ENCODE measurements at regions not wholly inside any gene's neighbourhood (a gene's known extent, or its start where the extent isn't known, plus 50 kb on each side); places are given as distances from the start of the nearest gene placed in this dataset.

- Histone ChIP-seq H3K27me3 (replicated peaks in 2 of 5; ENCODE audit: control insufficient read depth in 4 of 5, insufficient read depth in 5 of 5, low read length in 4 of 5) (no peaks in the 10 kb centered on the region), H3K4me3 (ENCODE audit: control insufficient read depth in 1 of 7, extremely low read depth in 1 of 7, insufficient read depth in 4 of 7, low read depth in 2 of 7, low read length in 6 of 7) (no peak overlapping the region), H3K9me3 (ENCODE audit: control extremely low read depth in 1 of 5, control insufficient read depth in 4 of 5, insufficient read depth in 2 of 5, low read depth in 1 of 5, low read length in 4 of 5) (peaks cover 0 to 3% (median 0%) of the 10 kb centered on the region in 5 experiments), H3K36me3 (ENCODE audit: control insufficient read depth in 4 of 4, insufficient read depth in 4 of 4, low read length in 3 of 4) (no peaks in the 10 kb centered on the region), H3K4me1 (ENCODE audit: control extremely low read depth in 1 of 4, control insufficient read depth in 4 of 4, insufficient read depth in 4 of 4, low read length in 3 of 4) (no peaks in the 10 kb centered on the region), H3K27ac (ENCODE audit: insufficient read depth in 1 of 2, low read depth in 1 of 2, low read length in 2 of 2, poor library complexity in 1 of 2, severe bottlenecking in 2 of 2) (no peak overlapping the region)
- ChIA-PET CTCF (no interaction called here), POLR2A (no interaction called here)
- WGBS (ENCODE audit: insufficient coverage) = 91% methylated on average over 9 of the region's 11 CpGs
- DNase-seq = no peak
These were observed 251.0 kb upstream of the IRX1 start for GRCh38 chr5:3344671-3345070.

- no peaks in the 10 kb centered on the region for H3K27me3 ChIP-seq (replicated peaks in 2 of 5; ENCODE audit: control insufficient read depth in 4 of 5, insufficient read depth in 5 of 5, low read length in 4 of 5)
- no peak for DNase-seq
- H3K27ac ChIP-seq (ENCODE audit: insufficient read depth in 1 of 2, low read depth in 1 of 2, low read length in 2 of 2, poor library complexity in 1 of 2, severe bottlenecking in 2 of 2) = no peak overlapping the region
- ChIA-PET CTCF (no interaction called here), POLR2A (no interaction called here)
- H3K36me3 ChIP-seq (ENCODE audit: control insufficient read depth in 4 of 4, insufficient read depth in 4 of 4, low read length in 3 of 4) = no peaks in the 10 kb centered on the region
- H3K9me3 ChIP-seq (ENCODE audit: control extremely low read depth in 1 of 5, control insufficient read depth in 4 of 5, insufficient read depth in 2 of 5, low read depth in 1 of 5, low read length in 4 of 5) = peaks cover 0 to 1% (median 0%) of the 10 kb centered on the region in 5 experiments
- H3K4me3 ChIP-seq (ENCODE audit: control insufficient read depth in 1 of 7, extremely low read depth in 1 of 7, insufficient read depth in 4 of 7, low read depth in 2 of 7, low read length in 6 of 7) = no peak overlapping the region
- 92% methylated on average over 6 of the region's 6 CpGs for WGBS (ENCODE audit: insufficient coverage)
- no peaks in the 10 kb centered on the region for H3K4me1 ChIP-seq (ENCODE audit: control extremely low read depth in 1 of 4, control insufficient read depth in 4 of 4, insufficient read depth in 4 of 4, low read length in 3 of 4)
These were observed 251.7 kb upstream of the IRX1 start for GRCh38 chr5:3343911-3344310.

- H3K36me3 ChIP-seq (ENCODE audit: control insufficient read depth in 4 of 4, insufficient read depth in 4 of 4, low read length in 3 of 4) = no peaks in the 10 kb centered on the region
- POLR2A ChIA-PET = no interaction called here
- H3K4me3 ChIP-seq (ENCODE audit: control insufficient read depth in 1 of 7, extremely low read depth in 1 of 7, insufficient read depth in 4 of 7, low read depth in 2 of 7, low read length in 6 of 7) = no peak overlapping the region
- WGBS (ENCODE audit: insufficient coverage) = 94% methylated on average over 3 of the region's 5 CpGs
- no peaks in the 10 kb centered on the region for H3K4me1 ChIP-seq (ENCODE audit: control extremely low read depth in 1 of 4, control insufficient read depth in 4 of 4, insufficient read depth in 4 of 4, low read length in 3 of 4)
- CTCF ChIA-PET = no interaction called here
- DNase-seq = no peak
- H3K9me3 ChIP-seq (ENCODE audit: control extremely low read depth in 1 of 5, control insufficient read depth in 4 of 5, insufficient read depth in 2 of 5, low read depth in 1 of 5, low read length in 4 of 5) = no peaks in the 10 kb centered on the region
- no peak overlapping the region for H3K27ac ChIP-seq (ENCODE audit: insufficient read depth in 1 of 2, low read depth in 1 of 2, low read length in 2 of 2, poor library complexity in 1 of 2, severe bottlenecking in 2 of 2)
- H3K27me3 ChIP-seq (replicated peaks in 2 of 5; ENCODE audit: control insufficient read depth in 4 of 5, insufficient read depth in 5 of 5, low read length in 4 of 5) = no peaks in the 10 kb centered on the region
These were observed 252.4 kb upstream of the IRX1 start for GRCh38 chr5:3343211-3343610.

GRCh38 chr5:3342271-3343100 is 253.1 kb upstream of the IRX1 start:
- Histone ChIP-seq H3K9me3 (ENCODE audit: control extremely low read depth in 1 of 5, control insufficient read depth in 4 of 5, insufficient read depth in 2 of 5, low read depth in 1 of 5, low read length in 4 of 5) (no peaks in the 10 kb centered on the region), H3K36me3 (ENCODE audit: control insufficient read depth in 4 of 4, insufficient read depth in 4 of 4, low read length in 3 of 4) (no peaks in the 10 kb centered on the region), H3K27ac (ENCODE audit: insufficient read depth in 1 of 2, low read depth in 1 of 2, low read length in 2 of 2, poor library complexity in 1 of 2, severe bottlenecking in 2 of 2) (no peak overlapping the region), H3K27me3 (replicated peaks in 2 of 5; ENCODE audit: control insufficient read depth in 4 of 5, insufficient read depth in 5 of 5, low read length in 4 of 5) (no peaks in the 10 kb centered on the region), H3K4me1 (ENCODE audit: control extremely low read depth in 1 of 4, control insufficient read depth in 4 of 4, insufficient read depth in 4 of 4, low read length in 3 of 4) (no peaks in the 10 kb centered on the region), H3K4me3 (ENCODE audit: control insufficient read depth in 1 of 7, extremely low read depth in 1 of 7, insufficient read depth in 4 of 7, low read depth in 2 of 7, low read length in 6 of 7) (no peak overlapping the region)
- no peak for DNase-seq
- ChIA-PET POLR2A (no interaction called here), CTCF (no interaction called here)
- 95% methylated on average over 16 of the region's 18 CpGs for whole genome bisulfite sequencing (ENCODE audit: insufficient coverage)

- CTCF ChIA-PET = no interaction called here
- H3K27me3 ChIP-seq (replicated peaks in 2 of 5; ENCODE audit: control insufficient read depth in 4 of 5, insufficient read depth in 5 of 5, low read length in 4 of 5) = no peaks in the 10 kb centered on the region
- H3K4me1 ChIP-seq (ENCODE audit: control extremely low read depth in 1 of 4, control insufficient read depth in 4 of 4, insufficient read depth in 4 of 4, low read length in 3 of 4) = no peaks in the 10 kb centered on the region
- 97% methylated on average over 10 of the region's 15 CpGs for WGBS (ENCODE audit: insufficient coverage)
- no peak overlapping the region for H3K4me3 ChIP-seq (ENCODE audit: control insufficient read depth in 1 of 7, extremely low read depth in 1 of 7, insufficient read depth in 4 of 7, low read depth in 2 of 7, low read length in 6 of 7)
- no peak overlapping the region for H3K27ac ChIP-seq (ENCODE audit: insufficient read depth in 1 of 2, low read depth in 1 of 2, low read length in 2 of 2, poor library complexity in 1 of 2, severe bottlenecking in 2 of 2)
- POLR2A ChIA-PET = no interaction called here
- no peak for DNase-seq
- no peaks in the 10 kb centered on the region for H3K9me3 ChIP-seq (ENCODE audit: control extremely low read depth in 1 of 5, control insufficient read depth in 4 of 5, insufficient read depth in 2 of 5, low read depth in 1 of 5, low read length in 4 of 5)
- H3K36me3 ChIP-seq (ENCODE audit: control insufficient read depth in 4 of 4, insufficient read depth in 4 of 4, low read length in 3 of 4) = no peaks in the 10 kb centered on the region
These were observed 254.0 kb upstream of the IRX1 start for GRCh38 chr5:3341446-3342240.

GRCh38 chr5:3340471-3340870 is 255.2 kb upstream of the IRX1 start:
- H3K9me3 ChIP-seq (ENCODE audit: control extremely low read depth in 1 of 5, control insufficient read depth in 4 of 5, insufficient read depth in 2 of 5, low read depth in 1 of 5, low read length in 4 of 5) = no peaks in the 10 kb centered on the region
- ChIA-PET POLR2A (no interaction called here), CTCF (no interaction called here)
- H3K4me1 ChIP-seq (ENCODE audit: control extremely low read depth in 1 of 4, control insufficient read depth in 4 of 4, insufficient read depth in 4 of 4, low read length in 3 of 4) = no peaks in the 10 kb centered on the region
- no peak for DNase-seq
- H3K4me3 ChIP-seq (ENCODE audit: control insufficient read depth in 1 of 7, extremely low read depth in 1 of 7, insufficient read depth in 4 of 7, low read depth in 2 of 7, low read length in 6 of 7) = no peak overlapping the region
- WGBS (ENCODE audit: insufficient coverage) = 96% methylated on average over 12 of the region's 12 CpGs
- no peaks in the 10 kb centered on the region for H3K36me3 ChIP-seq (ENCODE audit: control insufficient read depth in 4 of 4, insufficient read depth in 4 of 4, low read length in 3 of 4)
- no peaks in the 10 kb centered on the region for H3K27me3 ChIP-seq (replicated peaks in 2 of 5; ENCODE audit: control insufficient read depth in 4 of 5, insufficient read depth in 5 of 5, low read length in 4 of 5)
- H3K27ac ChIP-seq (ENCODE audit: insufficient read depth in 1 of 2, low read depth in 1 of 2, low read length in 2 of 2, poor library complexity in 1 of 2, severe bottlenecking in 2 of 2) = no peak overlapping the region

- Histone ChIP-seq H3K4me3 (ENCODE audit: control insufficient read depth in 1 of 7, extremely low read depth in 1 of 7, insufficient read depth in 4 of 7, low read depth in 2 of 7, low read length in 6 of 7) (no peak overlapping the region), H3K4me1 (ENCODE audit: control extremely low read depth in 1 of 4, control insufficient read depth in 4 of 4, insufficient read depth in 4 of 4, low read length in 3 of 4) (no peaks in the 10 kb centered on the region), H3K9me3 (ENCODE audit: control extremely low read depth in 1 of 5, control insufficient read depth in 4 of 5, insufficient read depth in 2 of 5, low read depth in 1 of 5, low read length in 4 of 5) (no peaks in the 10 kb centered on the region), H3K36me3 (ENCODE audit: control insufficient read depth in 4 of 4, insufficient read depth in 4 of 4, low read length in 3 of 4) (no peaks in the 10 kb centered on the region), H3K27ac (ENCODE audit: insufficient read depth in 1 of 2, low read depth in 1 of 2, low read length in 2 of 2, poor library complexity in 1 of 2, severe bottlenecking in 2 of 2) (no peak overlapping the region), H3K27me3 (replicated peaks in 2 of 5; ENCODE audit: control insufficient read depth in 4 of 5, insufficient read depth in 5 of 5, low read length in 4 of 5) (no peaks in the 10 kb centered on the region)
- CTCF ChIA-PET = no interaction called here
- POLR2A ChIA-PET = no interaction called here
- WGBS (ENCODE audit: insufficient coverage) = 64% methylated on average over 5 of the region's 10 CpGs
- DNase-seq = no peak
These were observed 255.9 kb upstream of the IRX1 start for GRCh38 chr5:3339798-3340115.
